ENCODE measurements at regions not wholly inside any gene's neighbourhood (a gene's known extent, or its start where the extent isn't known, plus 50 kb on each side); places are given as distances from the start of the nearest gene placed in this dataset.
"Not testable (repeated sequence)": the region's sequence is repeated elsewhere in the genome, so short reads cannot be mapped to it uniquely, and the experiment has no call there.

- not testable (repeated sequence) for H3K27me3 Mint-ChIP-seq; ATAC-seq (ENCODE audit: low read depth in 2 of 2)
These were observed 119.5 kb upstream of the SEM1 start for GRCh38 chr7:96829121-96829520.

GRCh38 chr7:96831446-96831845 lies 121.8 kb upstream of the SEM1 start:
- H3K36me3 Mint-ChIP-seq = no peaks in the 10 kb centered on the region
- no peak overlapping the region for H3K4me3 ChIP-seq (ENCODE audit: low read depth, low read length)
- H3K9me3 ChIP-seq (ENCODE audit: control insufficient read depth in 2 of 2, low read length in 2 of 2) = no peaks in the 10 kb centered on the region
- no peak overlapping the region for H3K27ac ChIP-seq (ENCODE audit: insufficient read depth, low read length, poor library complexity, severe bottlenecking)
- H3K4me1 ChIP-seq (ENCODE audit: control insufficient read depth, insufficient read depth, low read length, poor library complexity, severe bottlenecking) = no peaks in the 10 kb centered on the region
- DNase-seq = no peak
- no peak overlapping the region for H3K4me3 Mint-ChIP-seq
- peaks cover 6% of the 10 kb centered on the region for H3K27me3 Mint-ChIP-seq
- H3K4me1 Mint-ChIP-seq = peaks cover 0 to 4% (median 0%) of the 10 kb centered on the region in 4 donors
- no peak overlapping the region for H3K27ac Mint-ChIP-seq
- H3K27me3 ChIP-seq (ENCODE audit: control insufficient read depth, insufficient read depth, low read length) = peaks cover 1% of the 10 kb centered on the region
- H3K36me3 ChIP-seq (ENCODE audit: control insufficient read depth, insufficient read depth, low read length) = no peaks in the 10 kb centered on the region
- peaks cover 0 to 3% (median 0%) of the 10 kb centered on the region in 7 donors for H3K9me3 Mint-ChIP-seq
- no peak for ATAC-seq (ENCODE audit: low read depth in 2 of 2)

More at GRCh38 chr7:96829121-96829520, 119.5 kb upstream of the SEM1 start:
- DNase-seq; H3K27me3 ChIP-seq (ENCODE audit: control insufficient read depth, insufficient read depth, low read length); H3K4me3 Mint-ChIP-seq; H3K36me3 Mint-ChIP-seq; H3K9me3 Mint-ChIP-seq; H3K4me1 Mint-ChIP-seq; H3K4me3 ChIP-seq (ENCODE audit: low read depth, low read length); H3K9me3 ChIP-seq (ENCODE audit: control insufficient read depth in 2 of 2, low read length in 2 of 2); H3K36me3 ChIP-seq (ENCODE audit: control insufficient read depth, insufficient read depth, low read length); H3K27ac ChIP-seq (ENCODE audit: insufficient read depth, low read length, poor library complexity, severe bottlenecking); H3K4me1 ChIP-seq (ENCODE audit: control insufficient read depth, insufficient read depth, low read length, poor library complexity, severe bottlenecking); H3K27ac Mint-ChIP-seq: not testable (repeated sequence)

GRCh38 chr7:96832092-96832662 lies 122.5 kb upstream of the SEM1 start:
- H3K27ac ChIP-seq (ENCODE audit: insufficient read depth, low read length, poor library complexity, severe bottlenecking) = no peak overlapping the region
- H3K4me3 ChIP-seq (ENCODE audit: low read depth, low read length) = no peak overlapping the region
- no peaks in the 10 kb centered on the region for H3K36me3 Mint-ChIP-seq
- no peaks in the 10 kb centered on the region for H3K9me3 ChIP-seq (ENCODE audit: control insufficient read depth in 2 of 2, low read length in 2 of 2)
- peaks cover 1% of the 10 kb centered on the region for H3K27me3 ChIP-seq (ENCODE audit: control insufficient read depth, insufficient read depth, low read length)
- DNase-seq (no peak), ATAC-seq (ENCODE audit: low read depth in 2 of 2) (no peak)
- H3K4me1 Mint-ChIP-seq = peaks cover 0 to 11% (median 2%) of the 10 kb centered on the region in 4 donors
- no peaks in the 10 kb centered on the region for H3K36me3 ChIP-seq (ENCODE audit: control insufficient read depth, insufficient read depth, low read length)
- H3K27ac Mint-ChIP-seq = no peak overlapping the region
- H3K27me3 Mint-ChIP-seq = peaks cover 6% of the 10 kb centered on the region
- H3K4me3 Mint-ChIP-seq = no peak overlapping the region
- H3K4me1 ChIP-seq (ENCODE audit: control insufficient read depth, insufficient read depth, low read length, poor library complexity, severe bottlenecking) = no peaks in the 10 kb centered on the region
- peaks cover 0 to 3% (median 0%) of the 10 kb centered on the region in 7 donors for H3K9me3 Mint-ChIP-seq

- H3K27me3 ChIP-seq (ENCODE audit: control insufficient read depth, insufficient read depth, low read length) = peaks cover 1% of the 10 kb centered on the region
- H3K36me3 ChIP-seq (ENCODE audit: control insufficient read depth, insufficient read depth, low read length) = no peaks in the 10 kb centered on the region
- H3K4me3 Mint-ChIP-seq = no peak overlapping the region
- H3K27me3 Mint-ChIP-seq = peaks cover 11% of the 10 kb centered on the region
- H3K4me3 ChIP-seq (ENCODE audit: low read depth, low read length) = no peak overlapping the region
- DNase-seq (no peak), ATAC-seq (ENCODE audit: low read depth in 2 of 2) (no peak)
- H3K4me1 ChIP-seq (ENCODE audit: control insufficient read depth, insufficient read depth, low read length, poor library complexity, severe bottlenecking) = no peaks in the 10 kb centered on the region
- H3K27ac ChIP-seq (ENCODE audit: insufficient read depth, low read length, poor library complexity, severe bottlenecking) = no peak overlapping the region
- peaks cover 0 to 3% (median 0%) of the 10 kb centered on the region in 7 donors for H3K9me3 Mint-ChIP-seq
- no peaks in the 10 kb centered on the region for H3K9me3 ChIP-seq (ENCODE audit: control insufficient read depth in 2 of 2, low read length in 2 of 2)
- H3K36me3 Mint-ChIP-seq = no peaks in the 10 kb centered on the region
- peaks cover 5 to 28% (median 12%) of the 10 kb centered on the region in 4 donors for H3K4me1 Mint-ChIP-seq
- H3K27ac Mint-ChIP-seq = no peak overlapping the region
These were observed 124.2 kb upstream of the SEM1 start for GRCh38 chr7:96833676-96834453.

GRCh38 chr7:96836456-96836855 lies 126.8 kb upstream of the SEM1 start:
- peaks cover 12% of the 10 kb centered on the region for H3K27me3 Mint-ChIP-seq
- H3K36me3 Mint-ChIP-seq = no peaks in the 10 kb centered on the region
- peak overlapping the region; percentile 51 for H3K4me3 ChIP-seq (ENCODE audit: low read depth, low read length)
- peaks cover 5 to 34% (median 16%) of the 10 kb centered on the region in 4 donors for H3K4me1 Mint-ChIP-seq
- peaks cover 1% of the 10 kb centered on the region for H3K27me3 ChIP-seq (ENCODE audit: control insufficient read depth, insufficient read depth, low read length)
- ATAC-seq (ENCODE audit: low read depth in 2 of 2) = no peak
- no peak for DNase-seq
- H3K27ac ChIP-seq (ENCODE audit: insufficient read depth, low read length, poor library complexity, severe bottlenecking) = no peak overlapping the region
- no peaks in the 10 kb centered on the region for H3K36me3 ChIP-seq (ENCODE audit: control insufficient read depth, insufficient read depth, low read length)
- peaks cover 0 to 1% (median 0%) of the 10 kb centered on the region in 7 donors for H3K9me3 Mint-ChIP-seq
- peak overlapping the region in 2 of 4 donors; percentile 41 to 52 for H3K4me3 Mint-ChIP-seq
- H3K4me1 ChIP-seq (ENCODE audit: control insufficient read depth, insufficient read depth, low read length, poor library complexity, severe bottlenecking) = no peaks in the 10 kb centered on the region
- H3K9me3 ChIP-seq (ENCODE audit: control insufficient read depth in 2 of 2, low read length in 2 of 2) = no peaks in the 10 kb centered on the region
- no peak overlapping the region for H3K27ac Mint-ChIP-seq

- Mint-ChIP-seq H3K27me3 (peaks cover 12% of the 10 kb centered on the region), H3K36me3 (no peaks in the 10 kb centered on the region), H3K4me1 (peaks cover 5 to 34% (median 16%) of the 10 kb centered on the region in 4 donors), H3K4me3 (peak overlapping the region in 3 of 4 donors; percentile 34 to 52 (median 44)), H3K9me3 (peaks cover 0 to 1% (median 0%) of the 10 kb centered on the region in 7 donors), H3K27ac (no peak overlapping the region)
- H3K27ac ChIP-seq (ENCODE audit: insufficient read depth, low read length, poor library complexity, severe bottlenecking) = no peak overlapping the region
- peaks cover 4% of the 10 kb centered on the region for H3K27me3 ChIP-seq (ENCODE audit: control insufficient read depth, insufficient read depth, low read length)
- H3K4me3 ChIP-seq (ENCODE audit: low read depth, low read length) = no peak overlapping the region
- no peaks in the 10 kb centered on the region for H3K9me3 ChIP-seq (ENCODE audit: control insufficient read depth in 2 of 2, low read length in 2 of 2)
- H3K4me1 ChIP-seq (ENCODE audit: control insufficient read depth, insufficient read depth, low read length, poor library complexity, severe bottlenecking) = no peaks in the 10 kb centered on the region
- DNase-seq (peak in 2 of 3 donors; percentile 46 to 71), ATAC-seq (ENCODE audit: low read depth in 2 of 2) (peak; percentile 90 to 92)
- no peaks in the 10 kb centered on the region for H3K36me3 ChIP-seq (ENCODE audit: control insufficient read depth, insufficient read depth, low read length)
These were observed 127.9 kb upstream of the SEM1 start for GRCh38 chr7:96837593-96837992.

- Histone ChIP-seq H3K4me3 (ENCODE audit: low read depth, low read length) (no peak overlapping the region), H3K9me3 (ENCODE audit: control insufficient read depth in 2 of 2, low read length in 2 of 2) (no peaks in the 10 kb centered on the region), H3K27ac (ENCODE audit: insufficient read depth, low read length, poor library complexity, severe bottlenecking) (no peak overlapping the region), H3K4me1 (ENCODE audit: control insufficient read depth, insufficient read depth, low read length, poor library complexity, severe bottlenecking) (no peaks in the 10 kb centered on the region), H3K36me3 (ENCODE audit: control insufficient read depth, insufficient read depth, low read length) (no peaks in the 10 kb centered on the region), H3K27me3 (ENCODE audit: control insufficient read depth, insufficient read depth, low read length) (peaks cover 5% of the 10 kb centered on the region)
- H3K27ac Mint-ChIP-seq = no peak overlapping the region
- peaks cover 13% of the 10 kb centered on the region for H3K27me3 Mint-ChIP-seq
- DNase-seq (no peak), ATAC-seq (ENCODE audit: low read depth in 2 of 2) (no peak)
- peaks cover 0 to 1% (median 0%) of the 10 kb centered on the region in 7 donors for H3K9me3 Mint-ChIP-seq
- peak overlapping the region in 1 of 4 donors; percentile 14 for H3K4me3 Mint-ChIP-seq
- peaks cover 5 to 34% (median 16%) of the 10 kb centered on the region in 4 donors for H3K4me1 Mint-ChIP-seq
- H3K36me3 Mint-ChIP-seq = no peaks in the 10 kb centered on the region
These were observed 128.8 kb upstream of the SEM1 start for GRCh38 chr7:96838481-96838880.
